Skeletal muscle tissue (tissue), 3 donors: ENCODE measurements at regions not wholly inside any gene's neighbourhood (a gene's known extent, or its start where the extent isn't known, plus 50 kb on each side); places are given as distances from the start of the nearest gene placed in this dataset.

Experiments used
- H3K27ac ChIP-seq: one replicate; pipeline ENCODE4 v1.7.0; 2013; ENCODE audit warnings: mild to moderate bottlenecking, low read depth, low read length, inconsistent platforms
- H3K27me3 ChIP-seq, 3 donors: one replicate each; pipeline ENCODE4 v1.7.0; 2013; ENCODE audit warnings: low read length in 3 of 3; ENCODE audit not compliant: control insufficient read depth in 3 of 3, insufficient read depth in 3 of 3
- H3K36me3 ChIP-seq, 3 donors: one replicate each; pipeline ENCODE4 v1.7.0; 2013; ENCODE audit warnings: low read length in 3 of 3; ENCODE audit not compliant: control insufficient read depth in 3 of 3, insufficient read depth in 3 of 3
- H3K4me1 ChIP-seq, 3 donors: one replicate each; pipeline ENCODE4 v1.7.0; 2013; ENCODE audit warnings: low read length in 3 of 3, mild to moderate bottlenecking in 3 of 3; ENCODE audit not compliant: control insufficient read depth in 3 of 3, insufficient read depth in 3 of 3
- H3K4me3 ChIP-seq, 3 donors: one replicate each; pipeline ENCODE4 v1.7.0; 2013; ENCODE audit warnings: low read length in 3 of 3
- H3K9ac ChIP-seq, 3 donors: one replicate each; pipeline ENCODE4 v1.7.0; 2013; ENCODE audit warnings: low read length in 3 of 3, mild to moderate bottlenecking in 3 of 3, moderate library complexity in 2 of 3, low read depth in 1 of 3
- H3K9me3 ChIP-seq, 3 donors: one replicate each; pipeline ENCODE4 v1.7.0; 2013; ENCODE audit warnings: low read length in 3 of 3; ENCODE audit not compliant: control insufficient read depth in 3 of 3
- donor health status: Osteomylitis.

GRCh38 chr9:10705383-10705782 lies 92.6 kb upstream of the PTPRD start:
- Histone ChIP-seq H3K27me3 (no peaks in the 10 kb centered on the region), H3K36me3 (no peaks in the 10 kb centered on the region), H3K4me3 (no peak overlapping the region), H3K9me3 (no peaks in the 10 kb centered on the region), H3K4me1 (no peaks in the 10 kb centered on the region), H3K9ac (no peak overlapping the region), H3K27ac (no peak overlapping the region)

DNA sequence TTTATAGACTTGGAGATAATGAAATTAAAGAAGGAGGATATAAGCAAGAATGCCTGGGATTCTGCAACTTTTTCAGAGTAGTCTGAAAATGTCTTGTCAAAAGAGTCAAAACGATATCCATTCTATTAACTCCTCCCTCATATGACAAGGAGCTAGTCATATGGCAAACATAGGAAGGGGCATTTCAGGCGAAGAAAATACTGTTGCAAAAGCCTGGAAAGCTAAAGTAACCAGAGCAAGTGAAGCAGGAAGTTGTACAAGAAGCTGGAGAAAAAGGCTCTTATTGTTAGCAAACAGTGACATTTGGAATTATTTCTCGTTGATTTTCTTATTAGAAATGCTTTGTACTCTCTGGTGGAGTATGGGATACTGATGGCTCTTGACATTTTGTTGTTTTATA lies 94.0 kb upstream of the PTPRD start:
- H3K4me3 ChIP-seq: no peak overlapping the region
- H3K4me1 ChIP-seq: no peaks in the 10 kb centered on the region
- H3K27ac ChIP-seq: no peak overlapping the region
- H3K36me3 ChIP-seq: no peaks in the 10 kb centered on the region
- no peaks in the 10 kb centered on the region for H3K27me3 ChIP-seq
- H3K9me3 ChIP-seq: no peaks in the 10 kb centered on the region
- no peak overlapping the region for H3K9ac ChIP-seq

DNA sequence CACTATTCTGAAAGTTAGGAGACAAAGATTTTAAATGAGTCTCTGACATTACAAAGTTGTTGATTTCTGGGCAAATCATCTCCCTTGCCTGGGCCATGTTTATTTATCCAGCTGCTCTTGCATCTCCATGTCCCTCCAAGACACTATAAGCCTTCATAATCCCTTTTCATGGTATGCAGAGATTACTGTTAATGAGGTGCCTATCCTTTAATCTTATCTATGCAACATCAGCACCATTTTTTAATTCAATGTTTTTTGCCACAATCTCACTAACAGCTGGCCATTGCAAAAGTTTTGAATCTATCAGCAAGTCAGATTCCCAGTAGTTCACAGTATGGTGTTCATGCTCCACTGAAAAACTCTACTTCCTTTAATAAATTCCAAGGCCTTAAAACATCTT lies 108.5 kb upstream of the PTPRD start:
- no peak overlapping the region for H3K4me3 ChIP-seq
- no peak overlapping the region for H3K27ac ChIP-seq
- no peaks in the 10 kb centered on the region for H3K4me1 ChIP-seq
- no peak overlapping the region for H3K9ac ChIP-seq
- no peaks in the 10 kb centered on the region for H3K9me3 ChIP-seq
- H3K36me3 ChIP-seq: no peaks in the 10 kb centered on the region
- H3K27me3 ChIP-seq: no peaks in the 10 kb centered on the region

DNA sequence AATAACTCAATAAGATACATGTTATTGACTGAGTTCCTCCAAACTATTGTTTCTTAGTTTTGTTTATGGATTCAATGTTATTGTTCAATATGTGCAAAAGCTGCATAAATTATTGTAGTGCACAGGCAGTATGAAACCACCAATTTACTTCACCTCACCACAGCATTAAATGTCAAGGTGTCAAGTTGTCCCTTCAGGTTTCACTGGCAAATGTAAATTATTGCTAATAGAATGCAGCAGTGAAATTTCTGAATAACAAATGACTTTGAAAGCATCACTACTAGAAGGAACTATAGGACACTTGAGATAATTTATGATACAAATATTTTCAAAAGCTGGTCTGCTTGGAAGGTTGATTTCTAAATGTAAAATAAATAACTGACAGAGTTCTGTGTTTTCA lies 116.4 kb upstream of the PTPRD start:
- Histone ChIP-seq H3K9ac (no peak overlapping the region), H3K36me3 (no peaks in the 10 kb centered on the region), H3K27ac (no peak overlapping the region), H3K9me3 (no peaks in the 10 kb centered on the region), H3K27me3 (no peaks in the 10 kb centered on the region), H3K4me3 (no peak overlapping the region), H3K4me1 (no peaks in the 10 kb centered on the region)

DNA sequence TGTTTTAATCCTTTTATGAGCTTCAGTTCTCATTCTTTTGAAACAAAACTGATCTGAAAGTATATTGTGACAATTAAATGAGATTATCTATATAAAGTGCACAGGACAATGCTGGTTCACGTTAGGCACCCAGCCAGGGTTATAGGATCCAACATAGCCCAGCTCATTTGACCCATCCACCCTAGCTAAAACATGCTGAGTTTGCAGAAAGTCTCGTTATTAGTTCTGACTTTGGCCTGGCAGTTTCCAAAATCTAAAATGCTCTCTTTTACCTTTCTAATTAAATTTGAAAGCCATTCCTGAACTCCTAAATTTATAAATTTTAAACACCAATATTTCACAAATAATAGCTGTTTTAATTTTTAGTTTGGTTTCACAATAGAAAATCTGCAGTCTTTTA lies 131.9 kb upstream of the PTPRD start:
- no peaks in the 10 kb centered on the region for H3K36me3 ChIP-seq
- H3K9ac ChIP-seq: no peak overlapping the region
- H3K4me1 ChIP-seq: no peaks in the 10 kb centered on the region
- peaks cover 0 to 2% (median 0%) of the 10 kb centered on the region in 3 donors for H3K9me3 ChIP-seq
- no peak overlapping the region for H3K4me3 ChIP-seq
- no peak overlapping the region for H3K27ac ChIP-seq
- H3K27me3 ChIP-seq: no peaks in the 10 kb centered on the region

- H3K9ac ChIP-seq: no peak overlapping the region
- H3K27ac ChIP-seq: no peak overlapping the region
- no peaks in the 10 kb centered on the region for H3K4me1 ChIP-seq
- H3K27me3 ChIP-seq: no peaks in the 10 kb centered on the region
- H3K36me3 ChIP-seq: no peaks in the 10 kb centered on the region
- H3K9me3 ChIP-seq: peaks cover 0 to 2% (median 0%) of the 10 kb centered on the region in 3 donors
- no peak overlapping the region for H3K4me3 ChIP-seq
These were observed 140.7 kb upstream of the PTPRD start for GRCh38 chr9:10753474-10753873.

GRCh38 chr9:10764481-10764880 lies 151.7 kb upstream of the PTPRD start:
- Histone ChIP-seq H3K36me3 (no peaks in the 10 kb centered on the region), H3K9ac (no peak overlapping the region), H3K4me1 (no peaks in the 10 kb centered on the region), H3K27me3 (no peaks in the 10 kb centered on the region), H3K4me3 (no peak overlapping the region), H3K27ac (no peak overlapping the region), H3K9me3 (no peaks in the 10 kb centered on the region)

GRCh38 chr9:10773136-10773535 lies 160.3 kb upstream of the PTPRD start:
- H3K36me3 ChIP-seq: no peaks in the 10 kb centered on the region
- no peaks in the 10 kb centered on the region for H3K4me1 ChIP-seq
- peaks cover 0 to 3% (median 0%) of the 10 kb centered on the region in 3 donors for H3K9me3 ChIP-seq
- H3K27me3 ChIP-seq: no peaks in the 10 kb centered on the region
- H3K4me3 ChIP-seq: no peak overlapping the region
- H3K9ac ChIP-seq: no peak overlapping the region
- no peak overlapping the region for H3K27ac ChIP-seq

- Histone ChIP-seq H3K36me3 (no peaks in the 10 kb centered on the region), H3K9me3 (peaks cover 0 to 3% (median 0%) of the 10 kb centered on the region in 3 donors), H3K9ac (no peak overlapping the region), H3K4me3 (no peak overlapping the region), H3K4me1 (no peaks in the 10 kb centered on the region), H3K27ac (no peak overlapping the region), H3K27me3 (no peaks in the 10 kb centered on the region)
These were observed 161.2 kb upstream of the PTPRD start for GRCh38 chr9:10774051-10774450.

DNA sequence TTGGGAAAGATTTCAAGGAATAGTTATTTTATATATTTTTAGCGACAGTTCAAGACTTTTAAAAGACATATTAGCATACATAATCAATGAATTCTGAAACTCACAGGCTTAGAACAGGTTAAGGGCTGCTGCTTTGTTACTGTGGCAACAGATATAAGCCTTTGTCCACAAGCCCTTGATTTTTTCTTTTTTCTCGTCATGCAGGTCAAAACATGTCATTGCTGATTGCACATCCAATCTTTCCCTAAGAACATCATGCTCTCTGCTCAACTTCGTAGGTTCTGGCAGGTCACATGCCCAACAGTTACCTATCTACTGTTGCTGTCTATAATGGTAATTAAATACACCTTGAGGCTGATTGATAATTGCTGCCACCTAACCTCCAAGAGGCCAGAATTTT lies 172.5 kb upstream of the PTPRD start:
- H3K36me3 ChIP-seq: no peaks in the 10 kb centered on the region
- H3K9me3 ChIP-seq: no peaks in the 10 kb centered on the region
- H3K9ac ChIP-seq: no peak overlapping the region
- H3K27ac ChIP-seq: no peak overlapping the region
- no peaks in the 10 kb centered on the region for H3K4me1 ChIP-seq
- H3K4me3 ChIP-seq: no peak overlapping the region
- no peaks in the 10 kb centered on the region for H3K27me3 ChIP-seq

- peaks cover 2 to 5% (median 3%) of the 10 kb centered on the region in 3 donors for H3K9me3 ChIP-seq
- no peaks in the 10 kb centered on the region for H3K36me3 ChIP-seq
- H3K27ac ChIP-seq: no peak overlapping the region
These were observed 180.5 kb upstream of the PTPRD start for GRCh38 chr9:10793306-10793705.

More at GRCh38 chr9:10793306-10793705, 180.5 kb upstream of the PTPRD start:
- H3K4me1 ChIP-seq: no peaks in the 10 kb centered on the region
- H3K9ac ChIP-seq: no peak overlapping the region
- no peaks in the 10 kb centered on the region for H3K27me3 ChIP-seq
- no peak overlapping the region for H3K4me3 ChIP-seq
